NCI-H446 treated with DMSO at 0.1 percent for 48 hours (cell line): ENCODE measurements at regions not wholly inside any gene's neighbourhood (a gene's known extent, or its start where the extent isn't known, plus 50 kb on each side); places are given as distances from the start of the nearest gene placed in this dataset.

ENCODE experiments used
- DNase-seq: peaks from one replicate; lab custom pipeline; 2025; lab: John Stamatoyannopoulos, UW

DNA sequence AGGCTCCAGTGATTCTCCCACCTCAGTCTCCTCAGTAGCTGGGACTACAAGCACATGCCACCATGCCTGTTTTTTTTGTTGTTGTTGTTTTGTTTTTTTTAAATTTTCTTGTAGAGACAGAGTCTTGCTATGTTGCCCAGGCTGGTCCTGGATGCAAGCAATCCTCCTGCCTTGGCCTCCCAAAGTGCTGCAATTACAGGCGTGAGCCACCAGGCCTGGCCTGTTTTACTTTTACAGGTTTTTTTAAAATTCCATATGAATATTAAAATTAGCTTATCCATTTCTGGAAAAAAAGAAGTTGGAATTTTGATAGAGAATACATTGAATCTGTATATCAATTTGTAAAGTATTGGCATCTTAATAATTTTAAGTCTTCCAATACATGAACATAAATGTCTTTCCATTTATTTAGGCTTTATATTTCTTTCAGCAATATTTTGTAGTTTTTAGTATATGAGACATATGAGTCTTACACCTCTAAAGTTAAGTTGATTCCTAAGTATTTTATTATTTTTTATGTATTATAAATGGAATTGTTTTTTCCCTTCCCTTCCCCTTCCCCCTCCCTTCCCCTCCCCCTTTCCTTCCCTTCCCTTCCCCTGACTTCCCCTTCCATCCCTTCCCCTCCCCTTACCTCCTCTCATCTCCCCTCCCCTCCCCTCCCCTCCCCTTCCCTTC lies 323.5 kb upstream of the SALL1 start:
- DNase-seq = no peak

DNA sequence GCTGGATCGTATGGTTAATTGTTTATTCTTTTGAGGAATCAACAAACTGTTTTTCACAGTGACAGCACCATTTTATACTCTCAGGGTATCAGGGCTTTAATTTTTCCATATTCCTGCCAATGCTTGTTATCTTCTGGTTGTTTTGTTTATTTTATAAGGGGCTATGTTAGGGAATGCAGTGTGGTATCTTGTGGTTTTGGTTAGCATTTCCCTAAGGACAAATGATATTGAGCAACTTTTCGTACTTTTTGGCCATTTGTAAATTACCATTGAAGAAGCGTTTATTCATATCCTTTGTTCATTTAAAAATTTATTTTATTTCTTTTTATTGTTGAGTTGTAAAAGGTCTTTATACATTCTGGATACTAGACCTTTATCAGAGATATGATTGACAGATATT lies 322.0 kb upstream of the SALL1 start:
- DNase-seq = no peak

DNA sequence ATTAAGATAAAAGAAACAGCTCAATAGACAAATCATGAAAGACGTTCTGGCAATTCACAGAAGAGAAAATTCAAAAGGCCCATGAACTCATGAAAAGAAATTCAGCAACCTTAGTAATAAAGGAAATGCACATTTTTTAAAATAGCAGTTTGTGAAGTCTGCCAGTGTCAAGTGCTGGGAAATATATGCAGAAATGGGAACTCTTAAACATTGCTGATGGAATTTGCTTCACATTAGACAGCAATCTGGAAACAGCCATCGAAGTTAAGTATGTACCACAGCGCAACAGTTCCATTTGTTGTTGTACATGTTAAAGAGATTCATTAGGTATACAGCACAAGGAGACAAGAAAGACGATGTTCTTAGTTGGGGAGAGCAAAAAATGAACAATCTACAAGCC lies 319.4 kb upstream of the SALL1 start:
- no peak for DNase-seq

DNA sequence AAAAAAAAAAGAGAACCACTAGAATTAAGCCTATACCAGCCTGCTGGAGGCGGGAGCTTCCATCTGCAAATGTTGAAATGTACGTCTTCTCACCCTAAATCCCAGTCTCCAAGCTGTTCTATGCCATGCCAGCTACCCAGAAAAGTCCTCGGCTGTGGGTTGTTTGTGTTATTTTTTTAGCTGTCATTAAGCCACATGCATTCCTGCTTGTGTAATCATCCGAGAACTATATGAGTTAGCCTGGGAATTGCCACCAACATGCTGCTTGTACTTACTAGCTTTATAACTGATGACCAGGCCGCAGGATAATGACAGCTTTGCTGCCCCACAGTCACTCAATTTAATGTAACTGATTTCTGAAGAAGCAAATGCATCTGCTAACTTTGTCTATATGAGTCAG lies 313.9 kb upstream of the SALL1 start:
- no peak for DNase-seq

DNA sequence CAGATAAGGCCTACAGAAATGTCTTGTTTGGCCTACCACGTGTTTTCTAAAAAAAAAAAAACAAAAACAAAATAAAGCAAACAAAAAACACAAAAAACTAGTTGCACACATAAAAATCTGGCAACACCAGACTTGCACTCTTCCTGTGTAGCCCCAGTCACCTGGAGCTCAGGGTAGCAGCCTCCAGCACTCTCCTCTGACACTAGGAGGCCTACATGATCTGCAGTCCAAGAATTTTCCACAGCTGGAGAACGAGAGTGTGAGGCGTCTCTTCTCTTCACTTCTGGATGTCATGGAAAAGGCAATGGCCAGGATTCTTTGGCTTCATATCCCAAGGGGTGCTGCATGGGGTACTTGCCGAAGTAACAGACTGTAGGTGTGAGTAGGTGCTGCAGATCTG lies 310.2 kb upstream of the SALL1 start:
- no peak for DNase-seq

DNA sequence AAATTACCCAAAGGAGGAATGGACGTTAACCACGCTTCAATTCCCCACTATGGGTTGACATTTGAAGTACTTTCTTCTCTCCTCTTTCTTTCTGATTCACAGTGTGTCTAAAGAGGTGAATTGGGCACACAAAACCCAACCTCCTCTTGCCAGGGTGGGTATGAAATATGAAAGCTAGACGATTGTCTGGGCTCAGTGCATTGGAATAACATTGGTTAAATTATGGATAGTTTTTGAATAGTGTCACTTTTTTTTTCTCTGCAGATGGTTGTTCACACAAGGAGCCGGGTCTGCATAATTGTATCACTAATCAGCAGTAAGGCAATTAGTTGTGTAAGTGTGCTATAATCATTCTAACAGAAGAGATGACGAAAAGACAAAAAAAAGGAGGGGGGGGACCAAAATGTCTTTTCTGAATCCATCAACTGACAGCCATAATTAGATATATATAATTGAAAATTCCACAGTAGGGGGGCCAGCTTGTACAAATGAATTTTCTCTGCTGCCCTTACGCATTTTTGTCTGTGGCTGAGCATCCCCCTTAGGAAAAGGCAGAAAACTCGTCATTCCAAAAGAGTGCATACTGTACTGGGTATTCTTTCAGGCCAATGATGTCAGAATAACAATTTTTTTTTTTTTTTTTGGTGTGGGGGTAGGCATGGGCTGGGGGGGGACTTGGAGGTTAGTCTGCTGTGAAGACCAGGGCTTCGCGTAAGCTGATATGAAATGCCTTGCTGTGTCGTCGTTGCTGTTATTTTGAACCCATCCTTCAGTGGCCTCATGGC lies 307.5 kb upstream of the SALL1 start:
- no peak for DNase-seq

DNA sequence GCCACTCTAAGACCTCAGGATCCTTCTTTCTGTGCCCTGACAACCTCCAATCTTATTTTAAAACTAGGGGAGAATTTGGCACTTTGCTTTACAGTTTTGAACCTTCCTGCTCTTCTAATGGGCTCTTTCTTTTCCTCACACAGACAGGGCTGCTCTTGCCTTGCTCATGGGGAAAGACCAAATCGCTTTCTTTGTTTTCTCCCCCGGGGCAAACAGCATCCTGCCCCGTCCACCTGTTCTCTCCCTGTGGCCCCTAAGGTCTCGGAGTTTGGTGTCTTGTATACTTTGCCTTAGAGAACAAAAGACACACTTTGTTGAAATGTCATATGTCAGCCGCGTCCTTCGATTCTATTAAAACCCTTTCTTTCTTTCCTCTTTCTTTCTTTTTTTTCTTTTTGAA lies 306.7 kb upstream of the SALL1 start:
- no peak for DNase-seq

DNA sequence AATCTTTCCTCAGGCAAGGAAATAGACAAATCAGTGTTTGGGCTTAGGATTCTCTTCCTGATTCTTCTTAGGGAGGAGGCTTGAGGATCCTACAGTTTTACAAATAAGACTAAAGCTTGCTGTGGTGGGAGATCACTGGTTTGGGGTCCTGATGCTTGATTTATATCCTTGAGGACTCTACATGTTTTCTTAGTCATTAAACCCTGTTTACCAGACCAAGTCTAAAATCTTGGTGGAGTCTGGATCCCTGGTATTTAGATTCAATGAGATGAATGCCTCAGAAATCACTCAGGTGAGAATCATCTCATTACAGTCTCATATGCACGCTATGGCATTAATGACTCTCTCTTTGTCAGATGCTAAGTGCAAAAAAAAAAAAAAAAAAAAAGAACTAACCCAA lies 304.3 kb upstream of the SALL1 start:
- DNase-seq = no peak

DNA sequence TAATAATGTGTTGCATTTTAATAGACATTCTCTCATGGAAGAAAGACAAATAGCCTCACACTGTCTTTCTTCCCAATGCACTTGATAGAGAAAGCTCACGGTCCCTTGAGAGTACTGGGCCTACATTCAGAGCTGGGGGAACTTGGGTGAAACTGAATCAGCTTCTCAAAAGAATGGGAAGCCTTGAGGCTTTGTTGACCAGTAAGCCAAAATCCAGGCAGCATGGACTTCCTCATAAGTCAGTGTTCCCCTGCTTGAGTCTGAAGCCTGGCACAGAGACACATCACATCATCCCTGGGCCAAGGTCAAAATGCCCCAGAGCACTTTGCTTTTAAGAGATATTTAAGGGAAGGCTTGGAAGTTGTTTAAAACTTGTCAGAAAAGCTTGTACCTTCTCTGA lies 302.2 kb upstream of the SALL1 start:
- DNase-seq = no peak

DNA sequence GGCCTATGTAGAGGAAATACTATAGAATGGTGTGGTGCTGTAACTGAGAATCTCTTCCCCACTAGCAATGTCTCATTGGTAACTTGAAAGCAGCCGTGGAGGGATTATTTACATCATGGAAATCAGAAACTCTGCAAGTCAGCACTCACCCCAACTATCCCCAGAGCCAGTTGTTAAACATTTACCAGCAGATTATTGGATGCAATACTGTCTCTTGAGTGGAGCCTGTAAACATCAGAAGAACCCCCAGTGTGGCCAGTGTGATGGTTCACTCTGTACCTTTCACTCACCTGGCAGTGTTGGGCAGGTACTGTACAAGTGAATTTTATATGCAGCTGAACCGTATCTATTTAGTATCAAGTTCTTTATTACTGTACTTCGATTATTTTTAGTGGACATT lies 299.8 kb upstream of the SALL1 start:
- no peak for DNase-seq

DNA sequence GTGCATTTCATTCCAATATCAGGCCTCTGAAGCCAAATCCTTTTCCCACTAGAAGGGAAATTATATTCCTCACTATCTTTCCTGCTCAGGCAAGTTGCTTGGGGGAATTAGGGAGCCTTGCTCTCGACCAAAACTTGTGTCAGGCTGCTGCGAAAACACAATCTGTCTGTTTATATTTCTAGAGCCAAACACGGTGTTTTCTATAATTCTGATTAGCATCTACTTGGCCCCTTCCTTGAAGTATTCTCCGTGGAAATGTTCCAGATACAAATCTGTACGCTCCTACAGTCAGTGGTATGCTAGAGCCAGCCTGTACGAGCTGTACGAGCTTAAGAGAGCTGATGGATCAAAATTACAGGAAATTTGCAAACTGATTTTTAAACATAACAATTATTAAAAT lies 299.3 kb upstream of the SALL1 start:
- DNase-seq = no peak

DNA sequence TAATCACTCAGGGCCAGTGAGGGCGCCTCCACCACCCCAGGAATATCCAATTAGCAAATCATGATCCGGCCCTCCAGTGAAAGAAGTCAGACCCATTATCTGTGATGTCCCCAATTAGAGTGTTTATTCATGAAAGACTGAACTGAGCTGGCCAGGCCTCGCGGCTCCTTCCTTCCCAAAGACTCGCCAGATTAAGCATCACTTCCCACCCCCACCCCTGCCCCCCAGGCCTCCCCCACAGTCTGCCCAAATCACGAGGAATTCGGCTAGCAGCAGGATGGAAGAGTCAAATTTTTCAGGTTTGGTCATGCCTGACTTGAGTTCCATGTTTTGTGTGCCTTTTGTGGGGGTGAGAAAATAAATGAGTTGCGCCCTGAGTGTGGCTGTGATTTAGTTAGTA lies 298.4 kb upstream of the SALL1 start:
- DNase-seq = no peak

DNA sequence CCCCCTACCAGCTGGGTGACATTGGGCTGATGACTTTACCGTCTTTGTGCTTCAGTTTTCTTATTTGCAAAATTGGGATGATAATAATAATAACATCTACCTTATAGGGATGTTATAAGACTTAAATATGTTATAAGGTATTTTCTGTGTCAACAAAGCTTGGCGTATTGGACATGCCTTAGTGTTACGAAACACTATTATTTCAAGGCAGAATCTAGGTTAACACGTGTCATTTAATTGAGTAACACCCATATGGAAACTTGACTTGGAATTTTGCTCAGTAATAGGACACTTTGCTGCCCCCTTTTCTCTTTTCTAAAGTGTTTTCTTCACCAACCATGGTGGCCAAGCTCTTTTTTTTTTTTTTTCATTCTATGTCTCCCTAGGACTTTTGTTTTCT lies 294.2 kb upstream of the SALL1 start:
- DNase-seq = no peak

DNA sequence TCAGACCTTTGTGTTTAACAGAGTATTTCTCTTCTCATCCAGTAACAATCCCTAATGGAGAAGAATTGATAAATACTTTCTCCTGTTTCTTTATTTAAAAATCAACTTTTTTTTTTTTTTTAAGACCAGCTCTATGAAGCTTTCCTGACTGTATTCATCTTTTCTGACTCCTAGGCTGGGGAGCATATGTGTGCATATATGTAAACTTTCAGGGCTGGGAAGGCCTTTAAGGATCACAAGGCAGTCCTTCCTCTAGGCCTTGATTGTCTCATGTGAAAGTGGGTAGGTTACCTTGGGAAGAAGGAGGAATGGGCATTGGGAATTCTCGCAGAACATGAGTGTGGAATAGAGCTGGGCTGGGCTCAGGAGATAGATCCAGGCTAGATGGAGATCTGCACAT lies 292.9 kb upstream of the SALL1 start:
- DNase-seq = no peak

DNA sequence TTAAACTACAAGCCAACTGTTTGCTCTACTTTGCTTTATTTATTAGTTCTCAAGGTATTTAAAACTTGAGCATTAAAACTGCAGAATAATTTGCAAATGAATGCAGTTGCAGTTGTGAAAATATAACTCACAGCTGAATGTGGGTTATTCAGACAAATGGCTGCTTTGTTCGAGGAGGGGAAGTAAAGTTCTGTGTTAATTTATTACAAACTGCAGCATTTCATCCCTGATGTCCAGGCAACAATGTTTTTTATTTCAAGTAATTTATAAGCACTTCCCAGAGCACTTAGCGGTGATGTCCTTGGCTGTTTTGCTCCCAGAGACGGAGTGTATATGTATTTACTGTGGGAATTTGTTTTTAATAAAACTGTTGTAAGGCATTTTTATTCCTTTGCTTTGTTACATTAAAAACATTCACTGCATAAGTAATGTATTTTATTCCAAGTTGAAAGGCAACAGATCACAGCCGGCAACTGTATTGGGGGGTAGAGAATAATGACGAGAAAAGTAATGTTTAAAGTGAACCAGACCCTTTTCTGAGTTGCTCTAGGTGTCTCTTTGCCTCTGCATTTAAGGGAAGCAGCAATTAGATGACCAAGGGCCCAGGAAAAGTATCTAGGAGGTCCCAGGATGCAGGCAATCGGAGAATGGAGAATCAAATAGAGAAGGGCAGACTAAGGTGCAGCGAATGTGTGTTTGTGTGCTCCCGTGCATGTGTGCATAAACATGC lies 291.2 kb upstream of the SALL1 start:
- no peak for DNase-seq

DNA sequence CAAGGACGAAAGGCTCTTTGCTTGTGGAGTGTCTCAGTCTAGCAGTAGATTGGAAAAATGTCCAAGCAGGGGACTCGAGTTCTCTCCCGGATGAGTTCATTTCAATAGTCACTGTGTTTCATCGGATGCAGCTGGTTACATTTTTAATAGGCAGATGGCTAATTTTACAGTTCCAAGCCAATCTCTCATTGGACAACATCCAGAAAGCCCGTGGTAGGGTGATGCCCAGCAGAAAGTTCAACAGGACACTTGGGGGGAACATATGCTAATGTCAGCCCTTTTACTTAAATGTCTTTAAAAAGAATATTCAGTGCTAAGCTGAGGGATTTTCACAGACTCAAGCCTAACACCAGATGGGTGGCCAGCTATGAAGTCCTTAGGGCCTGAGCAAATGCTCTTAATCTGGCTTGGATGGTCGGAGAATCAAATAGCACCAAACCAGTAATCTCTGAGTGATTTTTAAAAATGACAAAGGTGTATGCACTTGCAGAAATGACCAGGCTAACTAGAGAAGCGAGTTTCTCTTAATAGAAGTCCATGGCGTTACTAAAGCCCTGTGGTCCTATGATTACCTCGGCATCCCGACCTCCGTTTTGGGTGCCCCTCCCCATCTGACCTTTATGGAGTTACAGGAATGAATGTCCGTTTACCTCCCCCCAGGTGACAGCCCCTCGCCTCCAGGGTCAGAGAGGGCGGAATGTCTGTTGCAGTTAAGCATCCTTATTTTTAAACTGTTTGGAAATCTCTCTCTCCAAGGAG lies 289.2 kb upstream of the SALL1 start:
- DNase-seq = no peak

DNA sequence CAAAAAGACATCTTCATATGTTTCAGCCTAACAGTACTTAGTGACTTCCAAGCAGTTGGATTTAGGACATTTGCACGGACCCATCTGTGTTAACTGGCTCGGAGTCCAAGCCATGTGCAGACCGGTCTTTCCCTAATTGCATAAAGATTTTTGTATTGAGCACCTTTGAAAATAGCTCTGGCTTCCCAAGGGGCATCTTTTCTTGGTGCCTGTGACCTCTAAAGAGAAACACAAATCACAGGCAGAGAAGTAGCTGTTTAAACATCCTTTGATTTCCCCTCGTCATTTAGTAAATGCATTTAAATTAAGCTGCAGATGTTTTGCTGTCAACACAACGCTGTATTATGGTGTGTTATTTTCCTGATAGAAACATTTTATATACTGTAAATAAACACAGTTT lies 288.2 kb upstream of the SALL1 start:
- no peak for DNase-seq

DNA sequence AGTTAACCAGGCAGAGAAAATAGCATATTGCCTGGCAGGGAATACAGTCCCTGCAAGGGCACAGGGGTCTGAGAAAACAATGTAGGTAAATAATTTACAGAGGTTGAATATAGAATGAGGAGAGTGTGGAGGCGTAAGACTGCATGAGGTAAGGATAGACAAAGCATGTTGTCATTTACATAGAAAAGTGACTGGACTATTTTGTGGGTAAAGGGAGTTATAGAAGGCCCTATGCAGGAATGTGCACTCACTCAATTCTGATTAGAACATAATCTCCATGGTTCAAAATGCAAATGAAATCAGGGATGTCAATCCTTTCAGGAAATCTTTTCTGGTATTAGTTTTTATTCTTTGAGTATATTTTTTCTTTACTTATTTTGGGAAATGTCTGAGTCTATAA lies 285.7 kb upstream of the SALL1 start:
- DNase-seq = no peak

DNA sequence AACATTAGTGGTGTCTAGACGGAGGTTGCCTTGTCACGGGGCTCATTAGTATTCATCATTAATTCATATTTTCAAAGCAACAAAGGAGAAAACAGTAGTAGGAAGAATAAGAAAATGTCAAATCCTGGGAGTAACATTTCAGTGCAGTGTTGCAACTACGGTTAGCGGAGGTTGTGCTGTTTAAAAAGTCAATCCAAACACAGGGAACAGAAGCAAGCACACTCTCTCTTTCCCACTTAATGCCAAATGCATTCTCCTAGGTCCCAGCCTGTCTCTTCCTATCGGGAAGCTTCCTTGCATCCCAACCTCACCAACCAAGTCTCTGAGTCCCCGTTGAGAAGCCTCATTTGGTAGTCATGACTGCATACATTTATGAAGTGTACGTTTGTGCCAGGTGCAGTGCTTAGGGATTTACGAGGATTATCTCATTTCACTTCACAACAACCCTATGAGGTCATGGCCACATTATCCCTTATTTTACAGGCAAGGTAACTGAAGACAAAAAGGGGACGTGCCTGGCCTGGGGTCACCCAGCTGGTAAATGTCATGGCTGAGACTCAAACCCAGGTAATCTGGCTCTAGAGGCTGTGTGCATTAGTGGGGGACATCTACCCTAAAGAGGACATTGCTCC lies 283.6 kb upstream of the SALL1 start:
- DNase-seq = no peak

DNA sequence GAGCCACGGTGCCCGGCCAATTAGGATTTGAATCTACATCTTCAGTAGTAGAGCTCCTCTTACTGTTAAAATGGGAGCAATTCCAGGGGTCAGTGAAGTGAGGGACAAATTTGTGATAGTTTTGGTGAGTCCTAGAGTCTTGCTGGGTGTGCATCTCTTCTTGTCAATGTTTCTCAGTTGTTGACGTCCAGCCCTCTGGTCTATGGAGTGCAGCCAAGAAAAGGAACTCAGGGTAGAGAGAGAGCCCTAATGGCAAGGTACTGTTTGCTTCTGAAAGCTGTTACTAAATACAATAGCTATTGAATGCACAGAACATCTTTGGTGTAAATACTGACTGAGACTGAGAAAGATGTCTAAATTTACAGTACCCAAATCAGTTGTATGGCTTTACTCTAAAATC lies 282.5 kb upstream of the SALL1 start:
- DNase-seq = no peak

DNA sequence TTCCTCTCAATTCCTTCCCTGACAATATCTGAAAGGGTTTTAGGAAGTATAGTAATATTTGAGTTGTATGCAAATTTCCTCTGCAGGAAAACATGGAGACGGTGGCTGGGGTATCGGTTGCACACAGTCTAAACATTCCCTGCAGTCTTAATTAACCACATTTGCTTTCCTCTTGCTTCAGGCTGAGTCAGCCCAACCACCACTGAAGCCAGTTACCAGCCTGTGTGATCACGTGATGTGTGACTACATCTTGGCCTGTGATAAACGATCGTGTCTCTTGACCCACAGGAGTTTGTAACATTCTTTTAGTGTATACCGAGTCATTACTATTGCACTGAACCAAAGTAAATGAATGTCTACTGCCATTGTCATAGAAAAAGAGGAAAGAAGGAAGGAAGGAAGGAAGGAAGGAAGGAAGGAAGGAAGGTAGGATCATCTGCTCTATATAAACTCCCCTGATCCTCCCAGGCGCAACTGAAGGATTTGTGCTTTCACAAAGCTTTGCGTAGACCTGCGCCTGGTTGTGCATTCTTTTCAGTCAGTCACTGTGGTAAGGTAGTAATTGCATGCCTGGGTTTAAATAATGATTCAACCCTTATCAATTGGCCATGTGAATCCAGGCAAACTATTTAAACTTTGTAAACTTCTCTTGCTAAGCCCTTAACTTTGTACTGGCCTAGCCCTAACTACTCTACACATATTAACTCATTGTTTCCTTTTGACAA lies 280.6 kb upstream of the SALL1 start:
- DNase-seq = no peak
